Fibroblast of skin of scalp (primary cell): ENCODE measurements at regions not wholly inside any gene's neighbourhood (a gene's known extent, or its start where the extent isn't known, plus 50 kb on each side); places are given as distances from the start of the nearest gene placed in this dataset.
"Not testable (repeated sequence)": the region's sequence is repeated elsewhere in the genome, so short reads cannot be mapped to it uniquely, and the experiment has no call there.

Source experiments
- DNase-seq: peaks from one replicate; pipeline ENCODE4 v3.0.0-alpha.2; 2013

DNA sequence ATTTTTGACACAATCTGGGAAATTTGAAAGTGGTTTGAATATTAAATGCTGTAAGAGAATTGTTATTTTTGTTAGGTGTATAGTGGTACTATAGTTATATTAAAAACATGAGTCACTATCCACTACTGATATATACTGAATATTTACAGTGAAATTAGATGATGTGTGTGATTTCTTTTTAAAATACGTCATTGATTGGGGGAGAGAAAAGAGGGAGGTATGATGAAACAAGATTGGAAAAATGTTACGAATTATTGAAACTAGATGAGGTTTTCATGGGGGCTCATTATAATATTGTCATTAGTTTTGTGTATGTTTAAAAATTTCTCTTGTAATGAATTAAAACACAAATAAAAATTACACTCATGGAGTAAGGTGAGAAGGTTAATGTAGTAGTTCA, 571.4 kb downstream of the HTR7 start:
- no peak for DNase-seq

- DNase-seq = no peak
Measured at GRCh38 chr10:90286941-90287340, 570.9 kb downstream of the HTR7 start.

DNA sequence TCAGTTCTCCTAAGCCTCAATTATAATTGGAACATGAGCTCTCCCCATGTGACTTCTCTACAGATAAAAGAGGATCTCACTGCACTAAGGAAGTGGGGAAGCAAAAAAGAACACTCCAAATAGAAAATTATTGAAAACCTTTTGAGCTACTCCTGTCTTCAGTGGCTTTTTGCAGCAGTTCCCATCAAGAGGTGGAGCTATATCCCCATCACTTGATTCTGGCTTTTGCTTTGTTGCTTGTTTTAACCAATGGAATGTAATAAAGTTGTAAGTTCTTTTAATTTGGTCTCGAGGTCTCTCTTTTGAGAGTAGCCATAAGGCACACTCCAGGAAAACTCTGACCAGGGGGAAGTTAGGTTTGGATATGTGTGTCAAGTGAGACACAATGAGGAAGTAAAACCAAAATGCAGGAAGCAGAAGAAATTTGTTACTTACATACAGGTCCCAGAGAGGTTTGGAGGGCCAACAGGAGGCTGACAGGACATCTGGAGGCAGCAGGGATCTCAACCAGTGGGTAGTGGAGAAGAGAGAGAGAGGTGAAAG, 569.4 kb downstream of the HTR7 start:
- DNase-seq = peak; percentile 40

GRCh38 chr10:90289037-90289436, 568.8 kb downstream of the HTR7 start:
- peak; percentile 37 for DNase-seq

- DNase-seq = no peak
Measured at GRCh38 chr10:90293616-90294015, 564.2 kb downstream of the HTR7 start.

- DNase-seq = not testable (repeated sequence)
Measured at GRCh38 chr10:90294821-90295540, 562.9 kb downstream of the HTR7 start.

DNA sequence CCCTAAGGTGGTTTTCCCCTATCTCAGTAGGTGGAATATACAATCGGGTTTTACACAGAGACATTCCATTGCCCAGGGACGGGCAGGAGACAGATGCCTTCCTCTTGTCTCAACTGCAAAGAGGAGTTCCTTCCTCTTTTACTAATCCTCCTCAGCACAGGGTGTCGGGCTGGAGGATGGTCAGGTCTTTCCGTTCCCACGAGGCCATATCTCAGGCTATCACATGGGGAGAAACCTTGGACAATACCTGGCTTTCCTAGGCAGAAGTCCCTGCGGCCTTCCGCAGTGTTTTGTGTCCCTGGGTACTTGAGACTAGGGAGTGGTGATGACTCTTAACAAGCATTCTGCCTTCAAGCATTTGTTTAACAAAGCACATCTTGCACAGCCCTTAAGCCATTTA, 555.8 kb downstream of the HTR7 start:
- DNase-seq = not testable (repeated sequence)

DNA sequence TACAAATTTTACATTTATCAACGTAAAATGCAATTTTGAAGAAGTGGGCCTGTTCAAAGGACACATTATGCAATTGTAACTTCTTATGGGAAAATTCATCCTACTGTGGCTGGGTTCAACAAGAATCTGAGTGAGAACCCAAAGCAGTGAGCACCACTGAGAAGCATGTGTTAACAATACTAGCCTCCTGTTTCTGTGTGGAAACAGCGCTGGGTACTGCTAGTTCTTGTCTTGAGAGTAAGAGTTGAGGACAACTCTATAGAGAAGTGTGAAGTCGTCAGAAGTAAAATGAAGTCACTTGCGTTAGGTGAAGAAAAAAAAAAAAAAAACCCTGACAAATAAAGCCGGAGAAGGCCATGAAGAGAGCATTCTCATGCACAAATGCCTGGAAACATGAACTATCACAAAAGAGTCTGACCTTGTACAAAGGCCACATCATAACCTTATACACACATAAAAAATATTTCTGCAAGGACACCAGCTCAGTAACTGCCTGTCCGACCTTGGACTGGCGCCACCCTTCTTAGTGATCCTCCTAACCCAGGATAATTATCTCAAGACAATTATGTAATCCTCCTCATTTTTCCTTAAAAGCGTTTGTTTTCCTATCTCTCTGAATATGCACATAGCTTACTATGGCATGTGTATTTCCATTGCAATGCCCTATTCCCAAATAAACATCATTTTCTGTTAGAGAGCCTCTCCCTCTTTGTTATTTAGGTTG, 554.9 kb downstream of the HTR7 start:
- DNase-seq = no peak

DNA sequence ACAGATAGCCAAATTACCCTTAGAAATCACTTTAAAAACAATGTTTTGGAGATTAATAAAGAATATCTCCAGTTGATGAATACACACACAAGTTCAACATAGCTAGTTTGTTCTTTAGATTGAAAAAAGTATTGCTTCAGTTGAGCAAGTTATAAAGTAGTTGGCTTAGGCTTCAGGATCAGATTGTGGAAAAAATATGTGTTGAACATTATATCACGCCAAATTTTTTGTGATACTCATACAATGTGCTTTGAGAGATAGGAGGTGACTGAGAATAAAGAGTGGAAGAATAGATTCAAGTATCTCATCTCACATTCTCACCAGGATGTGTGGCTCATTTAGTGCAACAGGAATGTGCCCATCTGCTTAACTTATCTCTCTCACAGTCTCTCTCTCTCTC, 553.3 kb downstream of the HTR7 start:
- no peak for DNase-seq

- DNase-seq = peak; percentile 87
Measured at GRCh38 chr10:90306187-90306586, 551.7 kb downstream of the HTR7 start.

- peak; percentile 81 for DNase-seq
Measured at GRCh38 chr10:90308223-90308622, 549.6 kb downstream of the HTR7 start.

GRCh38 chr10:90313576-90314325, 544.1 kb downstream of the HTR7 start:
- DNase-seq = peak; percentile 27

DNA sequence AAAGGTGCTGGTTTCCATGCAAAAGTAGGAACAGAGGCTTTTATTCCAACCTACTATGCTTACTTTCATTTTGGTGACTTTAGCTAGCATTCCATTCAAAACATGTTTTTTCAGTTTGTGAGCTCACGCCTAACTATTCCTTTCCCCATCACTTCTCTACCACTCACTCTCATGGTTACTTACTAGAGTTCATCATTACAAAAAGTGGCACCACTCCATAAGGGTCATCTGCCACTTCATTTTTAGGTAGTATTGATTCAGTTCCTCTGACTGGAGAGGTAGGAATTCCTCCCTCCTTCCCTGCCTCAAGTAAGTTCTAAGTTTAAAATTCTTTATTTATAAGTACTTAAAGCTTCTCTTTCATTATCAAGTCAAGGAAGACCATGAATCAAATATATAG, 543.1 kb downstream of the HTR7 start:
- DNase-seq = no peak

DNA sequence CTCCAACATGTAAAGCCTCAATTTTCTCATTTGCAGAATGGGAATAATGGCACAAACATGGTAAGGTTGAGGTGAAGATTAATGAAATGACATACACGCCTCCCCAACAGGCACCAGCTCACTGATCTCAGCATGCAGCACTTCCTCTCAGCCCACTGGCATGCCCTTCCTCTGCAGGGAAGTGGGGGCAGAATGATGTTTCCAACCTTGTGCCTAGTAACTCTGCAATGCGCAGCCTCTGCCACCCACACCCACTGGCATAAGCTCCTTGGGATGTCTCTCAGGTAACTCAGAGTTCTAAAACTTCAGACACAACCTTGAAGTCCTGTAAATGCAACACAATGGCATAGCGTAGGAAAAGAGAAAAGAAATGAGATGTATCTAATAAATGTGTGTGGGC, 540.7 kb downstream of the HTR7 start:
- no peak for DNase-seq

DNA sequence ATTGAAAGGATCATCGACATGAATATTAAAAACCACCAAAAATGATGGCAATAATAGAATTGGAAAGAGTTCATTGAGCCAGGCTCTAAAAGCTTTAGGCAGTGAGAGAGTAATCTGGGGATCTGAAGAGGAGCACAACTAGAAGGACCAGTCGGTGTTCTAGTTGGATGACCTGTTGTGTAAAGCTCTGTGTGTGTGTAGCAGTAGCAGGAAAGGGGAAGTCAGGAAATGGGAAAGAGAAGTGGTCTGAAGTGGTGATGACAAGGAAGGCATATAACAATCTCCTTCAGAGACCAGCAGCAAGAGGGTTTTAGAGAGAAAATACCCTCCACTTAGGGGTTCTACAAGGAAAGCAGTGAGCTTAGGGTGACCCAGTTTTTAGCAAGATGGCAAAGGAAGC, 539.2 kb downstream of the HTR7 start:
- no peak for DNase-seq

GRCh38 chr10:90319188-90319914, 538.5 kb downstream of the HTR7 start:
- peak; percentile 77 for DNase-seq

DNA sequence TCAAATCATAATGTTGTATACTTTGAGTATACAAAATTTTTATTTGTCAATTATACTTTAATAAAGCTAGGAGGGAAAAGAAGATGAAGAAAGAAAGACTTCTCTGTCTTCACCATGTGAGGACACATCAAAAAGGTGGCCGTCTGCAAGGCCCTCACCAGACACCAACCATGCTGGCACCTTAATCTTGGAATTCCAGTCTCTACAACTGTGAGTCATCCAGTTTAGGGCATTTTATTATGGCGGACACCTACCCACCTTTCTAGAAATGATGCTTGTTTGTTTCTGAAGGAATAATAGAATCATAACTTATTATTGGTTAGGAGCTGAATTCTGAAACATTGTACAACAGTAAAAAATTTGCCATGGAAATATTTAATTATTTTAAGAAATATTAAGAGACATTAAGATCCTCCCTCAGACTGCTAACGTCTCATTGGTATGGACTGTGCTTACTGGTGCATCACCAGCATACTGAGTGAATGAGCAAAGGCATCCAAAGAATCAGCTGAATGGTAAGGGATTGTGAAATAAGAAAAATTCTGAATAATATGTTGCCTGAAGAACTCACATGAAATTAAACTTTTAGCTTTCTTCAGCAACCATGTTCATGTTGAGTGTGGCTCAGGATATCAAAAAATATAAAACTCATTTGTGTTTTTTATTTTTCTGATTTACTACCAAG, 536.6 kb downstream of the HTR7 start:
- peak; percentile 53 for DNase-seq

- peak; percentile 50 for DNase-seq
Measured at GRCh38 chr10:90326498-90327267, 531.2 kb downstream of the HTR7 start.

DNA sequence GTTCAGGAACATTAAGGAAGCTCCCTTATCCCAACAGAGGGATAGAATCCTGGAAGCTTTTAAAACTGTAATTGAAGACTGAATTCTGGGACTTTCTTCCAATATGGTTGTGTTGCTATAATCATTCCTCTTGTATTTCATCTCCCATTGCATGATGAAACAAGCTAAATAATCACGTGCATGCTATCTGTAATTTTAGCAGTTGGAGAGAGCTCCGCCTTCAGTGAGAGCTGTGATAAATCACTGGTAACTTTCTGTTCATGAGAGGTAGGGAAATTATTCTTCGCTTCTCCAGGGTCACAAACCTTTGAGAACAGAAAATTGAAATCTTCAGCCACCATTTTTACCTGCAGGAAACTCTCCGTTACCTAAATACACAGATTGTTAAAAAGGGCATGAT, 530.2 kb downstream of the HTR7 start:
- no peak for DNase-seq

DNA sequence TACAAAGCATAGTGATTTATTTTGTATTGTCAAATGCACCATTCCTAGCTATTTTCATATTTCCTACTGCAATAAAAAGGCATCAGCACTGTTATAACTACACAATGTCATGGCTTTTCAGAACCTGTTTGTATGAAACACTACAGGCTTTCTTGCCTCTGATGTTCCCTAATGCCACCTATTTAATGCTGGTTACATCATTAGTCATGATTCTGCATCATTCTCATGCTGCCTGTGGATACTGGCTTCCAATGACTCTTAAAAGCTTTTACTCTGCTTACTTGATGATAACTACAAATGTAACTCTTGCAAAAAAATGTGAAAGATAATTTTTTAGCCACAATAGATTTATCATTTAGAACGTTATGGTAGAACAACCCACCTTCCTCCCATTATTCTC, 529.4 kb downstream of the HTR7 start:
- DNase-seq = no peak

GRCh38 chr10:90328896-90329295, 528.9 kb downstream of the HTR7 start:
- DNase-seq = no peak
